ENCODE measurements at regions not wholly inside any gene's neighbourhood (a gene's known extent, or its start where the extent isn't known, plus 50 kb on each side); places are given as distances from the start of the nearest gene placed in this dataset.

GRCh38 chr11:98679673-98680072 lies 341.1 kb upstream of the CNTN5 start:
- TF ChIP-seq CTCF (conservative IDR thresholded peaks at IDR 0.05; ENCODE audit: low read depth, low read length) (no peak), EZH2 (IDR thresholded peaks at IDR 0.05; ENCODE audit: borderline replicate concordance, low read depth, low read length, poor library complexity, severe bottlenecking) (no peak)

Measured in A673 (cell line).